Liver (tissue), 8 donors: ENCODE measurements at regions not wholly inside any gene's neighbourhood (a gene's known extent, or its start where the extent isn't known, plus 50 kb on each side); places are given as distances from the start of the nearest gene placed in this dataset.

Experiments
- DNase-seq: peaks from one replicate; pipeline ENCODE4 v3.0.0-alpha.2; 2017; ENCODE audit warnings: low spot score
- H3K27ac ChIP-seq, 2 donors: one replicate each; pipeline ENCODE4 v1.7.0; 2013; ENCODE audit warnings: inconsistent platforms in 2 of 2, low read length in 2 of 2, control low read depth in 1 of 2, low read depth in 1 of 2, mild to moderate bottlenecking in 1 of 2
- H3K27me3 ChIP-seq, 4 donors: one replicate each; pipeline versions ENCODE4 v1.6.1 to v1.7.0; 2013; ENCODE audit warnings: low read length in 3 of 4, inconsistent platforms in 1 of 4, mild to moderate bottlenecking in 1 of 4, moderate library complexity in 1 of 4; ENCODE audit not compliant: control insufficient read depth in 4 of 4, insufficient read depth in 4 of 4
- H3K36me3 ChIP-seq, 4 donors: one replicate each; pipeline versions ENCODE4 v1.6.1 to v1.7.0; 2013; ENCODE audit warnings: low read length in 3 of 4, mild to moderate bottlenecking in 3 of 4, low read depth in 1 of 4, moderate library complexity in 1 of 4; ENCODE audit not compliant: control insufficient read depth in 4 of 4, insufficient read depth in 3 of 4
- H3K4me1 ChIP-seq, 4 donors: one replicate each; pipeline versions ENCODE4 v1.6.1 to v1.7.0; 2013; ENCODE audit warnings: low read length in 3 of 4, mild to moderate bottlenecking in 3 of 4, moderate library complexity in 1 of 4; ENCODE audit not compliant: control insufficient read depth in 4 of 4, insufficient read depth in 4 of 4
- H3K4me3 ChIP-seq, 3 donors: one replicate each; pipeline versions ENCODE4 v1.6.1 to v1.7.0; 2013; ENCODE audit warnings: low read length in 3 of 3, control low read depth in 1 of 3, low read depth in 1 of 3, mild to moderate bottlenecking in 1 of 3
- H3K9ac ChIP-seq, 2 donors: one replicate each; pipeline ENCODE4 v1.7.0; 2013; ENCODE audit warnings: low read length in 2 of 2, mild to moderate bottlenecking in 2 of 2, moderate library complexity in 2 of 2, control low read depth in 1 of 2, low read depth in 1 of 2
- H3K9me3 ChIP-seq, 4 donors: one replicate each; pipeline versions ENCODE4 v1.6.1 to v1.7.0; 2013; ENCODE audit warnings: low read length in 3 of 4; ENCODE audit not compliant: control insufficient read depth in 4 of 4
- ATF3 ChIP-seq: IDR thresholded peaks from 2 replicates; pipeline ENCODE4 v1.6.1; 2016; ENCODE audit warnings: antibody characterized with exemption
- CTCF ChIP-seq: fragments of 150-350 bp; IDR thresholded peaks from 2 replicates; pipeline ENCODE4 v1.5.1; 2017; ENCODE audit warnings: improper control_type of control experiment, low read depth, low read length; ENCODE audit not compliant: missing input control
- EGR1 ChIP-seq, 2 donors: IDR thresholded peaks; 2 replicates each; pipeline ENCODE4 v1.6.1; 2016 to 2018; ENCODE audit warnings: antibody characterized with exemption in 2 of 2, low read depth in 2 of 2
- FOXA1 ChIP-seq: IDR thresholded peaks from 2 replicates; pipeline ENCODE4 v1.6.1; 2016; ENCODE audit warnings: antibody characterized with exemption
- FOXA2 ChIP-seq: IDR thresholded peaks from 2 replicates; pipeline ENCODE4 v1.6.1; 2016; ENCODE audit warnings: antibody characterized with exemption
- GABPA ChIP-seq, 2 donors: IDR thresholded peaks in 1 of 2; conservative IDR thresholded peaks in 1 of 2; 2 replicates each; pipeline ENCODE4 v1.6.1; 2016; ENCODE audit warnings: antibody characterized with exemption in 2 of 2, mild to moderate bottlenecking in 1 of 2, moderate library complexity in 1 of 2
- HNF4A ChIP-seq, 2 donors: conservative IDR thresholded peaks; 2 replicates each; pipeline ENCODE4 v1.6.1; 2016; ENCODE audit warnings: antibody characterized with exemption in 2 of 2, mild to moderate bottlenecking in 2 of 2
- HNF4G ChIP-seq: IDR thresholded peaks from 2 replicates; pipeline ENCODE4 v1.6.1; 2016; ENCODE audit warnings: antibody characterized with exemption
- JUND ChIP-seq, 2 donors: IDR thresholded peaks; 2 replicates each; pipeline ENCODE4 v1.6.1; 2016; ENCODE audit warnings: antibody characterized with exemption in 2 of 2
- MAX ChIP-seq: IDR thresholded peaks from 2 replicates; pipeline ENCODE4 v1.6.1; 2016; ENCODE audit warnings: antibody characterized with exemption
- NR2F2 ChIP-seq: IDR thresholded peaks from 2 replicates; pipeline ENCODE4 v1.6.1; 2016; ENCODE audit warnings: antibody characterized with exemption
- RAD21 ChIP-seq, 2 donors: IDR thresholded peaks; 2 replicates each; pipeline ENCODE4 v1.6.1; 2016; ENCODE audit warnings: antibody characterized with exemption in 2 of 2, mild to moderate bottlenecking in 2 of 2
- REST ChIP-seq: IDR thresholded peaks from 2 replicates; pipeline ENCODE4 v1.6.1; 2016; ENCODE audit warnings: antibody characterized with exemption, mild to moderate bottlenecking
- RXRA ChIP-seq, 2 donors: IDR thresholded peaks; 2 replicates each; pipeline ENCODE4 v1.6.1; 2017 to 2018; ENCODE audit warnings: antibody characterized with exemption in 2 of 2, mild to moderate bottlenecking in 1 of 2
- SP1 ChIP-seq: IDR thresholded peaks from 2 replicates; pipeline ENCODE4 v1.6.1; 2018; ENCODE audit warnings: antibody characterized with exemption, mild to moderate bottlenecking
- TAF1 ChIP-seq: conservative IDR thresholded peaks from 2 replicates; pipeline ENCODE4 v1.6.1; 2016; ENCODE audit warnings: antibody characterized with exemption, mild to moderate bottlenecking
- YY1 ChIP-seq: IDR thresholded peaks from 2 replicates; pipeline ENCODE4 v1.6.1; 2016; ENCODE audit warnings: antibody characterized with exemption, mild to moderate bottlenecking
- ZBTB33 ChIP-seq: IDR thresholded peaks from 2 replicates; pipeline ENCODE4 v1.6.1; 2016; ENCODE audit warnings: antibody characterized with exemption
- WGBS: extraction: QIAGEN DNeasy Blood & Tissue Kit; methylation state at CpG from one replicate; pipeline ENCODE4 v1.1.7; 2013; 5-methylcytosine and 5-hydroxymethylcytosine counted together
- donor health status: healthy.
- donor health status: healthy.
- donor health status: healthy.
- donor health status: healthy.
- donor health status: healthy.

GRCh38 chr16:52238710-52239109, 308.2 kb downstream of the TOX3 start (continued):
- TF ChIP-seq REST (no peak), FOXA1 (no peak), SP1 (no peak), HNF4A (conservative IDR thresholded peaks at IDR 0.05) (no peak), NR2F2 (no peak), FOXA2 (no peak), RAD21 (IDR thresholded peaks at IDR 0.05) (no peak)

GRCh38 chr16:52237823-52238222, 309.1 kb downstream of the TOX3 start:
- TF ChIP-seq ZBTB33, result no peak
- TF ChIP-seq TAF1, result no peak
- TF ChIP-seq RXRA (IDR thresholded peaks at IDR 0.05), result no peak
- no peak for TF ChIP-seq CTCF
- TF ChIP-seq GABPA (IDR thresholded peaks at IDR 0.05 in 1 of 2, conservative IDR thresholded peaks at IDR 0.05 in 1 of 2), result no peak
- no peak for TF ChIP-seq JUND (IDR thresholded peaks at IDR 0.05)
- no peak for TF ChIP-seq MAX
- no peak for TF ChIP-seq FOXA2
- TF ChIP-seq EGR1 (IDR thresholded peaks at IDR 0.05; ENCODE audit: low read depth in 2 of 2), result no peak
- no peak for TF ChIP-seq FOXA1
- no peak for TF ChIP-seq NR2F2
- no peak for TF ChIP-seq ATF3
- no peak for TF ChIP-seq RAD21 (IDR thresholded peaks at IDR 0.05)
- no peak for TF ChIP-seq HNF4A (conservative IDR thresholded peaks at IDR 0.05)
- TF ChIP-seq REST, result no peak
- no peak for TF ChIP-seq HNF4G
- no peak for TF ChIP-seq YY1
- TF ChIP-seq SP1, result no peak
- no peaks in the 10 kb centered on the region for H3K9me3 ChIP-seq
- no peak overlapping the region for H3K4me3 ChIP-seq
- H3K27me3 ChIP-seq, result no peaks in the 10 kb centered on the region
- H3K27ac ChIP-seq, result no peak overlapping the region
- no peaks in the 10 kb centered on the region for H3K36me3 ChIP-seq
- DNase-seq, result no peak
- H3K9ac ChIP-seq, result no peak overlapping the region
- no peaks in the 10 kb centered on the region for H3K4me1 ChIP-seq
- WGBS, result 95% methylated on average over 9 of the region's 9 CpGs
